IMR-90 (cell line): ENCODE measurements at regions not wholly inside any gene's neighbourhood (a gene's known extent, or its start where the extent isn't known, plus 50 kb on each side); places are given as distances from the start of the nearest gene placed in this dataset.

Experiments used
- ATAC-seq: fragments of 200-7000 bp; cut with Tn5 transposase; 2 replicates; pipeline ENCODE4 v1.9.1; 2020; ENCODE audit warnings: low read depth, mild to moderate bottlenecking, moderate library complexity
- BruUV-seq: library from RNA; stranded (reverse); fragments of 400-500 nt; replicated peaks from 2 replicates; lab custom pipeline; 2021; lab: Mats Ljungman, UMichigan
- CTCF ChIA-PET: fragments of 300-600 bp; formaldehyde crosslinking; extraction: SDS; loops from one replicate; lab custom pipeline; 2021; ENCODE audit warnings: antibody characterized with exemption; lab: Yijun Ruan, JAX
- POLR2A ChIA-PET: fragments of 300-600 bp; sonication (Branson Sonifier 250); formaldehyde crosslinking; loops from one replicate; lab custom pipeline; 2022; ENCODE audit warnings: antibody characterized with exemption; ENCODE audit not compliant: unreplicated experiment; lab: Charles Lee
- DNase-seq: peaks from one replicate; pipeline ENCODE4 v3.0.0; 2013
- H2AFZ ChIP-seq: replicated peaks from 2 replicates; pipeline ENCODE3; 2013; ENCODE audit warnings: low read length, mild to moderate bottlenecking; ENCODE audit not compliant: poor library complexity
- H2AK5ac ChIP-seq: 2 replicates; pipeline ENCODE4 v1.6.1; 2013; ENCODE audit warnings: low read depth, low read length, inconsistent platforms
- H2AK9ac ChIP-seq: replicated peaks from 2 replicates; pipeline ENCODE3; 2013; ENCODE audit warnings: mild to moderate bottlenecking, low read depth, low read length, moderate library complexity; ENCODE audit not compliant: poor library complexity
- H2BK120ac ChIP-seq: 2 replicates; pipeline ENCODE4 v1.6.1; 2013; ENCODE audit warnings: low read depth, low read length, inconsistent platforms
- H2BK15ac ChIP-seq: 3 replicates; pipeline ENCODE4 v1.6.1; 2013; ENCODE audit warnings: low read depth, low read length, inconsistent platforms
- H2BK20ac ChIP-seq: 2 replicates; pipeline ENCODE4 v1.6.1; 2013; ENCODE audit warnings: low read depth, mild to moderate bottlenecking, inconsistent platforms, low read length, moderate library complexity
- H2BK5ac ChIP-seq: 2 replicates; pipeline ENCODE4 v1.6.1; 2013; ENCODE audit warnings: mild to moderate bottlenecking, low read depth, low read length, inconsistent platforms; ENCODE audit not compliant: poor library complexity, severe bottlenecking
- H3K14ac ChIP-seq: replicated peaks from 2 replicates; pipeline ENCODE4 v1.6.1; 2013; ENCODE audit warnings: low read depth, low read length, inconsistent platforms
- H3K18ac ChIP-seq: 2 replicates; pipeline ENCODE4 v1.6.1; 2013; ENCODE audit warnings: low read depth, low read length, control low read depth
- H3K23ac ChIP-seq: 2 replicates; pipeline ENCODE4 v1.6.1; 2013; ENCODE audit warnings: low read depth, low read length, inconsistent platforms
- H3K27ac ChIP-seq: 2 replicates; pipeline ENCODE4 v1.5.1; 2013; ENCODE audit warnings: mild to moderate bottlenecking, control low read depth, low read length; ENCODE audit not compliant: insufficient read depth
- H3K27me3 ChIP-seq: 2 replicates; pipeline ENCODE4 v1.6.1; 2013; ENCODE audit warnings: low read length; ENCODE audit not compliant: control insufficient read depth, insufficient read depth
- H3K36me3 ChIP-seq: 2 replicates; pipeline ENCODE4 v1.6.1; 2013; ENCODE audit warnings: low read length, mixed read lengths; ENCODE audit not compliant: control insufficient read depth, insufficient read depth
- H3K4ac ChIP-seq: 2 replicates; pipeline ENCODE4 v1.6.1; 2013; ENCODE audit warnings: low read depth, low read length, inconsistent platforms
- H3K4me1 ChIP-seq: 2 replicates; pipeline ENCODE4 v1.6.1; 2013; ENCODE audit warnings: low read length, mixed read lengths; ENCODE audit not compliant: control insufficient read depth, insufficient read depth
- H3K4me2 ChIP-seq: 2 replicates; pipeline ENCODE4 v1.6.1; 2013; ENCODE audit warnings: low read depth, mild to moderate bottlenecking, control low read depth, low read length, moderate library complexity
- H3K4me3 ChIP-seq: 2 replicates; pipeline ENCODE4 v1.5.1; 2013; ENCODE audit warnings: low read depth, mild to moderate bottlenecking, control low read depth, low read length, moderate library complexity; ENCODE audit not compliant: insufficient read depth
- H3K56ac ChIP-seq: 2 replicates; pipeline ENCODE4 v1.6.1; 2013; ENCODE audit warnings: low read length, inconsistent platforms; ENCODE audit not compliant: insufficient read depth; ENCODE audit errors: extremely low read depth
- H3K79me1 ChIP-seq, 2 experiments: 2 replicates each; pipeline ENCODE4 v1.6.1; 2013; ENCODE audit warnings: low read length in 2 of 2, inconsistent platforms in 1 of 2, low read depth in 1 of 2
- H3K9ac ChIP-seq: 2 replicates; pipeline ENCODE4 v1.6.1; 2013; ENCODE audit warnings: low read depth, low read length, control low read depth
- H3K9me1 ChIP-seq: 2 replicates; pipeline ENCODE4 v1.6.1; 2013; ENCODE audit warnings: low read length, inconsistent platforms; ENCODE audit not compliant: insufficient read depth
- H3K9me3 ChIP-seq: 2 replicates; pipeline ENCODE4 v1.6.1; 2013; ENCODE audit warnings: low read length; ENCODE audit not compliant: control insufficient read depth, insufficient read depth
- H4K20me1 ChIP-seq: 2 replicates; pipeline ENCODE4 v1.6.1; 2013; ENCODE audit warnings: low read length, inconsistent platforms; ENCODE audit not compliant: insufficient read depth
- H4K5ac ChIP-seq: 2 replicates; pipeline ENCODE4 v1.6.1; 2013; ENCODE audit warnings: mild to moderate bottlenecking, low read depth, low read length, control low read depth
- H4K8ac ChIP-seq, 2 experiments: 2 replicates each; pipeline ENCODE4 v1.6.1; 2013; ENCODE audit warnings: low read depth in 2 of 2, low read length in 2 of 2, control low read depth in 1 of 2, inconsistent platforms in 1 of 2
- H4K91ac ChIP-seq: 2 replicates; pipeline ENCODE4 v1.6.1; 2013; ENCODE audit warnings: low read depth, low read length, inconsistent platforms; ENCODE audit not compliant: insufficient read depth
- CEBPB ChIP-seq: IDR thresholded peaks from 2 replicates; pipeline ENCODE4 v1.6.1; 2012; ENCODE audit warnings: low read depth, low read length, improper control_type of control experiment
- FOS ChIP-seq: fragments of 150-350 bp; IDR thresholded peaks from 2 replicates; pipeline ENCODE4 v1.6.1; 2016; ENCODE audit warnings: low read depth, low read length
- MAZ ChIP-seq: IDR thresholded peaks from 2 replicates; pipeline ENCODE4 v1.6.1; 2012; ENCODE audit warnings: low read depth, mild to moderate bottlenecking, low read length, improper control_type of control experiment, moderate library complexity, borderline replicate concordance
- RAD21 ChIP-seq: IDR thresholded peaks from 2 replicates; pipeline ENCODE4 v1.6.1; 2012; ENCODE audit warnings: low read length, improper control_type of control experiment
- SMC3 ChIP-seq: fragments of 150-350 bp; IDR thresholded peaks from 2 replicates; pipeline ENCODE4 v1.6.1; 2016; ENCODE audit warnings: low read depth, mild to moderate bottlenecking, antibody characterized with exemption, low read length, moderate library complexity
- WGBS, 2 experiments: methylation state at CpG; one replicate each; pipeline versions ENCODE4 v1.1.5 to v1.1.7; 2013; ENCODE audit warnings: missing lambda C conversion rate in 2 of 2; ENCODE audit not compliant: insufficient read length in 1 of 2; ENCODE audit errors: extremely low coverage in 2 of 2; 5-methylcytosine and 5-hydroxymethylcytosine counted together
- dilution Hi-C: fragments of 300-500 bp; cut with HindIII; formaldehyde crosslinking; loops from one replicate; pipeline ENCODE4 v1.14.3; 2018; ENCODE audit warnings: low sequenced_read_pairs; ENCODE audit not compliant: unreplicated experiment
- in situ Hi-C: fragments of 300-500 bp; cut with MboI; formaldehyde crosslinking; loops from 3 replicates; pipeline ENCODE4 v1.14.3; 2019; ENCODE audit warnings: low sequenced_read_pairs, inconsistent platforms, mixed read lengths
- intact Hi-C: fragments of 100-400 bp; cut with micrococcal nuclease; formaldehyde crosslinking; loops from 2 replicates; pipeline ENCODE4 v1.10.0; 2022

DNA sequence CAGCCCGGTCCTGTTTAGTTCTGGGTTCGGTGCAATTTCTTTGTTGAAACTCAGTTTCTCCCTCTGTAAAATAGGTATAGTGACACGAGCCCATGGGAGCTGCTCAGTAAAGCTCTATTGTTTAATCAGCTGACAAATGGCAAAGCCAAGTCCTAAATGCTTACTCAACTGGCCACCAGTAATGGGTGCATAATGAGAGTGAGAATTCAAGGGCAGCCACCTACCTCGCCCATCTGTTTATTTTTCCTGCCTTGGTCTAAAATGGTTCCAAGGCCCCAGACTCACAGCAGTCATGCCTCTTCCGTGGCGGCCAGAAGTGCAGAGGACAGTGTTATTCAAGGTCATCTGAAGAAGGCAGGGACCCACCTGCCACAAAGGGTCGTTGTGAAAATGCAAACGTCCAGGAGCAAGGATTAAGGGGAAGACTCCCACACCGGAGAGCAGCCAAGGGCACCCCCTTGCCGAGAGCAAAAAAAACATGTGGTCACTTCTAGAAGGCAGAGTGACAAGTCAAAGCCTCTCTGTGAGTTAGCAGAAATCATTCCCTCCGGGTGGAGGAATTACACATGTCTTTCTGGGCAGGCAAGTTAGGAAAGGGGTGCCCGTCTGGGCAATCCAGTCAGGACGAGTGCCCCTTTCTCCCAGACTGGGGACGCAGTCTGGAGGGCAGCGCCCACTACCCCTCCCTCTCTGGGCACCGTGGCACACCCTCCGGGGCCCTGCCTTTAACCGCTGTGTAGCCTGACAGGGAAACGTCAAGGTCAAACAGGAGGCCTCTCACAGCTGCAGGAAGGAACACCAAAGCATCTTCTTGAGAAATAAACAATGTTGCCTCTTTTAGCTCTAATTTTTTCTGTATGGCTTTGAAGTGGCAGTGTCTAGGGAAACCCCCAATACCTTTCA is 186.2 kb downstream of the FOXO1 start:
- in situ Hi-C loops = no loop called here
- CTCF ChIA-PET = no interaction called here
- H2BK5ac ChIP-seq = no peak overlapping the region

More for the DNA sequence above, 186.2 kb downstream of the FOXO1 start:
- no peak overlapping the region for H3K23ac ChIP-seq
- H2AK9ac ChIP-seq = no peak overlapping the region
- H3K79me1 ChIP-seq = no peaks in the 10 kb centered on the region
- POLR2A ChIA-PET = no interaction called here
- H3K56ac ChIP-seq = no peak overlapping the region
- 46% methylated on average over 5 of the region's 19 CpGs; no CpG with 5 or more reads in 1 of the 2 experiments for WGBS, 2 experiments
- BruUV-seq = no TSS peak
- no peak for ATAC-seq
- H3K4ac ChIP-seq = no peak overlapping the region
- no peak overlapping the region for H4K8ac ChIP-seq
- no peak overlapping the region for H4K91ac ChIP-seq
- H4K20me1 ChIP-seq = no peaks in the 10 kb centered on the region
- H3K4me1 ChIP-seq = no peaks in the 10 kb centered on the region
- H2AK5ac ChIP-seq = no peak overlapping the region
- no peak overlapping the region for H2BK20ac ChIP-seq
- no peak overlapping the region for H2BK120ac ChIP-seq
- no peak overlapping the region for H3K27ac ChIP-seq
- H3K9me1 ChIP-seq = no peaks in the 10 kb centered on the region
- H3K18ac ChIP-seq = no peak overlapping the region
- DNase-seq = no peak
- H2BK15ac ChIP-seq = no peak overlapping the region
- no peak overlapping the region for H3K4me3 ChIP-seq
- no peaks in the 10 kb centered on the region for H3K36me3 ChIP-seq
- dilution Hi-C loops (no loop called here), intact Hi-C loops (no loop called here)
- peaks cover 2% of the 10 kb centered on the region; the same call in 1 of the 2 replicates for H3K27me3 ChIP-seq
- peaks cover 2% of the 10 kb centered on the region; the same call in 1 of the 2 replicates for H3K9me3 ChIP-seq
- H3K14ac ChIP-seq = no peak overlapping the region
- H3K4me2 ChIP-seq = no peak overlapping the region
- no peak overlapping the region for H4K5ac ChIP-seq
- no peak overlapping the region for H3K9ac ChIP-seq
- no peak for TF ChIP-seq CEBPB
- no peak for TF ChIP-seq SMC3
- no peak for TF ChIP-seq RAD21
- TF ChIP-seq MAZ = no peak
- no peak for TF ChIP-seq FOS
- no peak overlapping the region for H2AFZ ChIP-seq
